HepG2 (cell line): ENCODE measurements at regions not wholly inside any gene's neighbourhood (a gene's known extent, or its start where the extent isn't known, plus 50 kb on each side); places are given as distances from the start of the nearest gene placed in this dataset.

ENCODE experiments used
- FOXK2 ChIP-seq: fragments of 450-650 bp; IDR thresholded peaks from 2 replicates; pipeline ENCODE4 v1.6.1; 2016
- HNRNPH1 ChIP-seq: fragments of 200-400 bp; formaldehyde crosslinking; optimal IDR thresholded peaks from 2 replicates; pipeline ENCODE3; 2017; ENCODE audit warnings: mild to moderate bottlenecking, low read depth, low read length
- MED1 ChIP-seq: sonication (generic); formaldehyde crosslinking; IDR thresholded peaks from 2 replicates; pipeline ENCODE4 v1.4.0; 2020; ENCODE audit warnings: missing genetic modification reagents
- PPARG ChIP-seq: conservative IDR thresholded peaks from 2 replicates; pipeline ENCODE4 v1.6.1; 2016; ENCODE audit warnings: missing biosample characterization, missing genetic modification reagents
- ZNF24 ChIP-seq: fragments of 450-650 bp; IDR thresholded peaks from 2 replicates; pipeline ENCODE4 v1.6.1; 2017; ENCODE audit warnings: antibody characterized with exemption, mild to moderate bottlenecking
- TF ChIP-seq, protein P1 (sequence below): sonication (generic); formaldehyde crosslinking; IDR thresholded peaks from 2 replicates; pipeline ENCODE4 v1.5.0; 2020; ENCODE audit warnings: mild to moderate bottlenecking, missing genetic modification reagents, moderate library complexity
- TF ChIP-seq, protein P2 (sequence below): sonication (generic); formaldehyde crosslinking; IDR thresholded peaks from 2 replicates; pipeline ENCODE4 v1.4.0; 2020; ENCODE audit warnings: missing genetic modification reagents

DNA sequence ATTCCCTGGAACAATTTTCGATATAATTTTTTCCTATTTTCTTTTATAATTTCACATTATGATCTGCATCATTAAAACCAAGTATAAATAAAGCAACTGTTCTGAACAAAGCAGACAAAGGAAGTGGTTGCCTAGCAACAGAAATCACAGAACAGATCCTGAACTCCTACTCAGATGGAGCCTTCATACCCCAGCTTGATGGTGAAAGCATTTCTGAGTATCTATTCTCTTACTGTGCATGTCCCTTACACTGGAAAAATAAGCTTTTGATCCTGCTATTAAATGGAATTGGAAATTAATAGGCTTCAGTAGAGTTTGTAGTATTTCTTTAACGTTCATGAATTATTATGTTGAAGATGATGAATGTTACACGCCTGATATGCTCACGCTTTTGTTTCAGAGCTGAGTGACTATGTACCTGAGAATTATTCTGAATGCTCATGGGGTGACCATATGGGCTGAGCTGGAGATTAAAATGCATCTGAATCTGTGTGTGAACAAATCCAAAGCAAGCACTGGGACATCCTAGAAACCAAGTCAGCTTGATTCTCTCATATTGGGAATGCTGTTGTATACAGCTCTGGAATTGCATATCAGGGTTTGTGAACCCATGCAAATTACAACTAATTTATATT lies 254.0 kb downstream of the KCNJ3 start:
- TF ChIP-seq MED1 (CRISPR knock-in tag) (no peak), ZNF24 (no peak), HNRNPH1 (no peak), FOXK2 (no peak), PPARG (no peak)
- TF ChIP-seq, protein P1, sequence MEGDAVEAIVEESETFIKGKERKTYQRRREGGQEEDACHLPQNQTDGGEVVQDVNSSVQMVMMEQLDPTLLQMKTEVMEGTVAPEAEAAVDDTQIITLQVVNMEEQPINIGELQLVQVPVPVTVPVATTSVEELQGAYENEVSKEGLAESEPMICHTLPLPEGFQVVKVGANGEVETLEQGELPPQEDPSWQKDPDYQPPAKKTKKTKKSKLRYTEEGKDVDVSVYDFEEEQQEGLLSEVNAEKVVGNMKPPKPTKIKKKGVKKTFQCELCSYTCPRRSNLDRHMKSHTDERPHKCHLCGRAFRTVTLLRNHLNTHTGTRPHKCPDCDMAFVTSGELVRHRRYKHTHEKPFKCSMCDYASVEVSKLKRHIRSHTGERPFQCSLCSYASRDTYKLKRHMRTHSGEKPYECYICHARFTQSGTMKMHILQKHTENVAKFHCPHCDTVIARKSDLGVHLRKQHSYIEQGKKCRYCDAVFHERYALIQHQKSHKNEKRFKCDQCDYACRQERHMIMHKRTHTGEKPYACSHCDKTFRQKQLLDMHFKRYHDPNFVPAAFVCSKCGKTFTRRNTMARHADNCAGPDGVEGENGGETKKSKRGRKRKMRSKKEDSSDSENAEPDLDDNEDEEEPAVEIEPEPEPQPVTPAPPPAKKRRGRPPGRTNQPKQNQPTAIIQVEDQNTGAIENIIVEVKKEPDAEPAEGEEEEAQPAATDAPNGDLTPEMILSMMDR: no peak
- TF ChIP-seq, protein P2, sequence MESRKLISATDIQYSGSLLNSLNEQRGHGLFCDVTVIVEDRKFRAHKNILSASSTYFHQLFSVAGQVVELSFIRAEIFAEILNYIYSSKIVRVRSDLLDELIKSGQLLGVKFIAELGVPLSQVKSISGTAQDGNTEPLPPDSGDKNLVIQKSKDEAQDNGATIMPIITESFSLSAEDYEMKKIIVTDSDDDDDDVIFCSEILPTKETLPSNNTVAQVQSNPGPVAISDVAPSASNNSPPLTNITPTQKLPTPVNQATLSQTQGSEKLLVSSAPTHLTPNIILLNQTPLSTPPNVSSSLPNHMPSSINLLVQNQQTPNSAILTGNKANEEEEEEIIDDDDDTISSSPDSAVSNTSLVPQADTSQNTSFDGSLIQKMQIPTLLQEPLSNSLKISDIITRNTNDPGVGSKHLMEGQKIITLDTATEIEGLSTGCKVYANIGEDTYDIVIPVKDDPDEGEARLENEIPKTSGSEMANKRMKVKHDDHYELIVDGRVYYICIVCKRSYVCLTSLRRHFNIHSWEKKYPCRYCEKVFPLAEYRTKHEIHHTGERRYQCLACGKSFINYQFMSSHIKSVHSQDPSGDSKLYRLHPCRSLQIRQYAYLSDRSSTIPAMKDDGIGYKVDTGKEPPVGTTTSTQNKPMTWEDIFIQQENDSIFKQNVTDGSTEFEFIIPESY (CRISPR knock-in tag): no peak
